HepG2 (cell line): ENCODE measurements at regions not wholly inside any gene's neighbourhood (a gene's known extent, or its start where the extent isn't known, plus 50 kb on each side); places are given as distances from the start of the nearest gene placed in this dataset.

ENCODE experiments used
- ATAC-seq: fragments of 200-7000 bp; cut with Tn5 transposase; 3 replicates; pipeline ENCODE4 v1.9.1; 2020; ENCODE audit warnings: mild to moderate bottlenecking, moderate library complexity
- BruUV-seq: library from RNA; stranded (reverse); fragments of 400-500 nt; replicated peaks from 2 replicates; lab custom pipeline; 2021; lab: Mats Ljungman, UMichigan
- CTCF ChIA-PET: fragments of 300-600 bp; formaldehyde crosslinking; extraction: SDS; loops from one replicate; lab custom pipeline; 2021; ENCODE audit warnings: low total read pairs, inconsistent platforms, low intra/inter-chr PET ratio; lab: Yijun Ruan, JAX
- POLR2A ChIA-PET: fragments of 350-600 bp; sonication (Branson Sonifier 250); formaldehyde crosslinking; loops from one replicate; lab custom pipeline; 2020; ENCODE audit warnings: antibody characterized with exemption, inconsistent platforms; lab: Yijun Ruan, JAX
- DNase-seq: peaks from one replicate; pipeline ENCODE4 v3.0.0-alpha.2; 2015; ENCODE audit warnings: low spot score
- FAIRE-seq: peaks from 3 replicates; lab custom pipeline; 2011; peaks lifted over from hg19 to GRCh38; lab: Jason Lieb, UNC
- H2AFZ ChIP-seq: one replicate; pipeline ENCODE4 v1.6.1; 2011; ENCODE audit warnings: low read length, inconsistent platforms
- H3K27ac ChIP-seq: fragments of 300-600 bp; 3 replicates; pipeline ENCODE4 v1.8.0; 2011; ENCODE audit warnings: mixed run types, mild to moderate bottlenecking, mixed read lengths, low read length, inconsistent platforms; ENCODE audit not compliant: insufficient read depth; ENCODE audit errors: extremely low read length
- H3K27me3 ChIP-seq, 2 experiments: fragments of 200-600 bp in 1 of 2; 2 replicates in 1 of 2; 3 replicates in 1 of 2; pipeline versions ENCODE4 v1.6.0 to v1.8.0; 2011; ENCODE audit warnings: low read length in 2 of 2, mild to moderate bottlenecking in 2 of 2, moderate library complexity in 2 of 2, inconsistent platforms in 1 of 2; ENCODE audit not compliant: insufficient read depth in 2 of 2, control insufficient read depth in 1 of 2
- H3K36me3 ChIP-seq, 2 experiments: fragments of 200-600 bp in 1 of 2; replicated peaks in 1 of 2; 2 replicates in 1 of 2; 3 replicates in 1 of 2; pipeline versions ENCODE4 v1.5.1 to v1.8.0; 2011; ENCODE audit warnings: low read length in 2 of 2, inconsistent platforms in 1 of 2; ENCODE audit not compliant: insufficient read depth in 2 of 2, control insufficient read depth in 1 of 2
- H3K4me1 ChIP-seq: 2 replicates; pipeline ENCODE4 v1.5.1; 2012; ENCODE audit warnings: low read length, inconsistent platforms; ENCODE audit not compliant: insufficient read depth
- H3K4me2 ChIP-seq: 2 replicates; pipeline ENCODE4 v1.6.0; 2011; ENCODE audit warnings: low read depth, low read length, inconsistent platforms
- H3K4me3 ChIP-seq, 3 experiments: fragments of 200-600 bp in 1 of 3; sonication (generic), shearing (Covaris generic) in 1 of 3; replicated peaks in 1 of 3; 2 replicates each; pipeline ENCODE4 v1.5.1; 2011 to 2016; ENCODE audit warnings: low read length in 3 of 3, inconsistent platforms in 2 of 3, low read depth in 2 of 3, mild to moderate bottlenecking in 2 of 3, control low read depth in 1 of 3, mixed read lengths in 1 of 3; ENCODE audit not compliant: insufficient read depth in 1 of 3
- H3K79me2 ChIP-seq: one replicate; pipeline ENCODE4 v1.6.1; 2011; ENCODE audit warnings: low read length, inconsistent platforms; ENCODE audit not compliant: insufficient read depth
- H3K9ac ChIP-seq: 2 replicates; pipeline ENCODE4 v1.6.0; 2011; ENCODE audit warnings: mild to moderate bottlenecking, low read depth, low read length, inconsistent platforms; ENCODE audit not compliant: insufficient read depth
- H3K9me3 ChIP-seq: 2 replicates; pipeline ENCODE4 v1.5.1; 2012; ENCODE audit warnings: mild to moderate bottlenecking, low read length
- H4K20me1 ChIP-seq: 2 replicates; pipeline ENCODE4 v1.6.0; 2011; ENCODE audit warnings: inconsistent platforms, mild to moderate bottlenecking, low read length, moderate library complexity; ENCODE audit not compliant: insufficient read depth
- GATA4 ChIP-seq: sonication (generic); IDR thresholded peaks from 2 replicates; pipeline ENCODE4 v1.6.1; 2016; ENCODE audit warnings: antibody characterized with exemption, low read depth, borderline replicate concordance
- KDM5A ChIP-seq: fragments of 200-600 bp; sonication (generic); IDR thresholded peaks from 2 replicates; pipeline ENCODE4 v1.7.0; 2018; ENCODE audit warnings: antibody characterized with exemption, mild to moderate bottlenecking, low read length, borderline replicate concordance
- MAZ ChIP-seq, 2 experiments: sonication (generic) in 1 of 2; formaldehyde crosslinking in 1 of 2; IDR thresholded peaks; 2 replicates each; pipeline versions ENCODE4 v1.5.0 to v1.6.1; 2012 to 2020; ENCODE audit warnings: low read depth in 2 of 2, mild to moderate bottlenecking in 2 of 2, borderline replicate concordance in 1 of 2, improper control_type of control experiment in 1 of 2, low read length in 1 of 2, missing genetic modification reagents in 1 of 2, moderate library complexity in 1 of 2
- TBX2 ChIP-seq: sonication (generic); formaldehyde crosslinking; IDR thresholded peaks from 2 replicates; pipeline ENCODE4 v1.5.0; 2020; ENCODE audit warnings: missing genetic modification reagents, mild to moderate bottlenecking, borderline replicate concordance
- U2AF1 ChIP-seq: fragments of 200-400 bp; formaldehyde crosslinking; optimal IDR thresholded peaks from 2 replicates; pipeline ENCODE3; 2017; ENCODE audit warnings: mild to moderate bottlenecking, low read depth, low read length
- ZBTB4 ChIP-seq: sonication (generic); formaldehyde crosslinking; IDR thresholded peaks from 2 replicates; pipeline ENCODE4 v1.4.0; 2020; ENCODE audit warnings: missing genetic modification reagents, mild to moderate bottlenecking, borderline replicate concordance
- ZFP1 ChIP-seq: IDR thresholded peaks from 2 replicates; pipeline ENCODE4 v1.6.1; 2016
- ZFX ChIP-seq: sonication (generic); formaldehyde crosslinking; IDR thresholded peaks from 2 replicates; pipeline ENCODE4 v1.4.0; 2020; ENCODE audit warnings: mild to moderate bottlenecking, low read depth, missing genetic modification reagents, moderate library complexity
- ZNF382 ChIP-seq: sonication (generic); formaldehyde crosslinking; IDR thresholded peaks from 2 replicates; pipeline ENCODE4 v1.5.0; 2020; ENCODE audit warnings: missing genetic modification reagents, mild to moderate bottlenecking, borderline replicate concordance
- ZNF431 ChIP-seq: sonication (generic); formaldehyde crosslinking; IDR thresholded peaks from 2 replicates; pipeline ENCODE4 v1.9.0; 2022; ENCODE audit warnings: missing genetic modification reagents, low read depth, mild to moderate bottlenecking, borderline replicate concordance
- ZNF512 ChIP-seq: sonication (generic); formaldehyde crosslinking; IDR thresholded peaks from 2 replicates; pipeline ENCODE4 v1.4.0; 2020; ENCODE audit warnings: mild to moderate bottlenecking, missing genetic modification reagents
- ZNF710 ChIP-seq: sonication (generic); formaldehyde crosslinking; IDR thresholded peaks from 2 replicates; pipeline ENCODE4 v1.5.0; 2020; ENCODE audit warnings: mild to moderate bottlenecking, missing genetic modification reagents, borderline replicate concordance
- ZSCAN21 ChIP-seq: sonication (generic); formaldehyde crosslinking; IDR thresholded peaks from 2 replicates; pipeline ENCODE4 v1.8.0; 2022; ENCODE audit warnings: mild to moderate bottlenecking, missing genetic modification reagents, moderate library complexity, borderline replicate concordance
- WGBS: methylation state at CpG from one replicate; pipeline ENCODE4 v1.1.6; 2017; ENCODE audit warnings: low lambda C conversion rate; 5-methylcytosine and 5-hydroxymethylcytosine counted together
- in situ Hi-C: cut with HindIII; loops from 2 replicates; pipeline ENCODE4 v1.10.0; 2017; ENCODE audit warnings: low pct_unique_long_range_greater_than_20kb; ENCODE audit not compliant: extremely low pct_ligation_motif_present
- intact Hi-C: fragments of 100-400 bp; cut with micrococcal nuclease; formaldehyde crosslinking; loops from one replicate; pipeline ENCODE4 v1.10.0; 2022; ENCODE audit not compliant: unreplicated experiment

GRCh38 chr12:115452751-115453281 lies 768.8 kb upstream of the TBX3 start:
- CTCF ChIA-PET = interaction anchor here (1.0 to 1.1 kb wide), 2 partner anchors 54 to 300 kb away, joined by 3 read pairs; no protein-coding TSS in a partner anchor
- no peak for ATAC-seq
- FAIRE-seq = no peak

More at GRCh38 chr12:115452751-115453281, 768.8 kb upstream of the TBX3 start:
- Histone ChIP-seq H3K4me1 (peaks cover 98% of the 10 kb centered on the region), H4K20me1 (no peaks in the 10 kb centered on the region), H3K36me3 (no peaks in the 10 kb centered on the region), H3K4me3 (no peak overlapping the region), H3K4me2 (no peak overlapping the region), H3K79me2 (no peaks in the 10 kb centered on the region), H3K27me3 (no peaks in the 10 kb centered on the region), H3K9me3 (no peaks in the 10 kb centered on the region), H3K27ac (peak overlapping the region; percentile 64), H2AFZ (no peak overlapping the region), H3K9ac (no peak overlapping the region)
- WGBS = 92% methylated on average over 9 of the region's 10 CpGs
- TF ChIP-seq ZNF382 (CRISPR knock-in tag) (no peak), ZNF431 (CRISPR knock-in tag) (no peak), ZFX (CRISPR knock-in tag) (peak; percentile 10; the same call in 1 of the 2 replicates), TBX2 (CRISPR knock-in tag) (0 out of 2 replicates have a peak, but pooled peaks have one; percentile 33), GATA4 (no peak), U2AF1 (no peak), MAZ (IDR thresholded peaks at IDR 0.05; ENCODE audit: borderline replicate concordance, low read depth, low read length) (no peak), MAZ (CRISPR knock-in tag; IDR thresholded peaks at IDR 0.05; ENCODE audit: low read depth) (0 out of 2 replicates have a peak, but pooled peaks have one; percentile 35), KDM5A (no peak), ZBTB4 (CRISPR knock-in tag) (peak; percentile 58; the same call in 1 of the 2 replicates), ZNF512 (peak; percentile 49; the same call in 1 of the 2 replicates), ZFP1 (CRISPR knock-in tag) (no peak), ZNF710 (CRISPR knock-in tag) (0 out of 2 replicates have a peak, but pooled peaks have one; percentile 10), ZSCAN21 (CRISPR knock-in tag) (no peak)
- intact Hi-C loops (loop anchor here (1.0 to 2.0 kb wide), 2 partner anchors 30 to 36 kb away; no protein-coding TSS in a partner anchor), in situ Hi-C loops (loop anchor here (25.0 kb wide), 1 partner anchor 791 kb away; no protein-coding TSS in a partner anchor)
- BruUV-seq = no TSS peak
- no peak for DNase-seq
- POLR2A ChIA-PET = interaction anchor here (1.3 kb wide), 1 partner anchor 15 kb away, joined by 4 read pairs; no protein-coding TSS in a partner anchor
